ENCODE measurements at regions not wholly inside any gene's neighbourhood (a gene's known extent, or its start where the extent isn't known, plus 50 kb on each side); places are given as distances from the start of the nearest gene placed in this dataset.
A peak's percentile ranks its signal among the peaks of the same experiment; 100 is the strongest.

GRCh38 chr18:78586586-78586985 is 393.0 kb upstream of the SALL3 start:
- Histone ChIP-seq H2AFZ (ENCODE audit: low read depth, low read length) (no peak overlapping the region), H3K9me3 (ENCODE audit: insufficient read depth, low read length, severe bottlenecking) (no peaks in the 10 kb centered on the region), H3K27ac (ENCODE audit: low read length) (no peak overlapping the region), H3K4me1 (ENCODE audit: insufficient read depth, low read length) (no peaks in the 10 kb centered on the region), H3K9ac (ENCODE audit: low read depth, low read length) (no peak overlapping the region), H3K27me3 (ENCODE audit: insufficient read depth, low read length, poor library complexity) (peaks cover 5% of the 10 kb centered on the region), H3K4me3 (ENCODE audit: low read depth in 1 of 2, low read length in 2 of 2) (no peak overlapping the region), H3K79me2 (ENCODE audit: insufficient read depth, low read length) (no peaks in the 10 kb centered on the region), H3K36me3 (ENCODE audit: insufficient read depth, low read length) (no peaks in the 10 kb centered on the region), H4K20me1 (ENCODE audit: insufficient read depth, low read length) (no peaks in the 10 kb centered on the region), H3K4me2 (ENCODE audit: insufficient read depth, low read length) (no peak overlapping the region)
- TF ChIP-seq EZH2 (IDR thresholded peaks at IDR 0.05; ENCODE audit: borderline replicate concordance, low read depth, low read length, severe bottlenecking) (no peak), CTCF (IDR thresholded peaks at IDR 0.05; ENCODE audit: borderline replicate concordance, extremely low read depth, low read length, poor library complexity, severe bottlenecking) (no peak)
- ATAC-seq (ENCODE audit: insufficient read depth, low read depth) (no peak), DNase-seq (no peak)

- Histone ChIP-seq H3K4me3 (ENCODE audit: low read depth in 1 of 2, low read length in 2 of 2) (no peak overlapping the region), H3K4me1 (ENCODE audit: insufficient read depth, low read length) (no peaks in the 10 kb centered on the region), H3K9ac (ENCODE audit: low read depth, low read length) (no peak overlapping the region), H2AFZ (ENCODE audit: low read depth, low read length) (no peak overlapping the region), H3K9me3 (ENCODE audit: insufficient read depth, low read length, severe bottlenecking) (no peaks in the 10 kb centered on the region), H3K27ac (ENCODE audit: low read length) (no peak overlapping the region), H3K36me3 (ENCODE audit: insufficient read depth, low read length) (no peaks in the 10 kb centered on the region), H3K27me3 (ENCODE audit: insufficient read depth, low read length, poor library complexity) (peaks cover 5% of the 10 kb centered on the region), H3K4me2 (ENCODE audit: insufficient read depth, low read length) (no peak overlapping the region), H4K20me1 (ENCODE audit: insufficient read depth, low read length) (no peaks in the 10 kb centered on the region), H3K79me2 (ENCODE audit: insufficient read depth, low read length) (no peaks in the 10 kb centered on the region)
- DNase-seq (peak; percentile 23), ATAC-seq (ENCODE audit: insufficient read depth, low read depth) (peak; percentile 66; the same call in 2 of the 3 replicates)
- TF ChIP-seq EZH2 (IDR thresholded peaks at IDR 0.05; ENCODE audit: borderline replicate concordance, low read depth, low read length, severe bottlenecking) (no peak), CTCF (IDR thresholded peaks at IDR 0.05; ENCODE audit: borderline replicate concordance, extremely low read depth, low read length, poor library complexity, severe bottlenecking) (no peak)
Measured at GRCh38 chr18:78587096-78587495, 392.5 kb upstream of the SALL3 start.

GRCh38 chr18:78587626-78588600 is 391.7 kb upstream of the SALL3 start:
- no peak overlapping the region for H3K9ac ChIP-seq (ENCODE audit: low read depth, low read length)
- no peak overlapping the region for H2AFZ ChIP-seq (ENCODE audit: low read depth, low read length)
- H3K27me3 ChIP-seq (ENCODE audit: insufficient read depth, low read length, poor library complexity) = peaks cover 5% of the 10 kb centered on the region
- no peak overlapping the region for H3K27ac ChIP-seq (ENCODE audit: low read length)
- no peaks in the 10 kb centered on the region for H3K79me2 ChIP-seq (ENCODE audit: insufficient read depth, low read length)
- no peaks in the 10 kb centered on the region for H3K4me1 ChIP-seq (ENCODE audit: insufficient read depth, low read length)
- no peak overlapping the region for H3K4me2 ChIP-seq (ENCODE audit: insufficient read depth, low read length)
- no peaks in the 10 kb centered on the region for H3K36me3 ChIP-seq (ENCODE audit: insufficient read depth, low read length)
- H4K20me1 ChIP-seq (ENCODE audit: insufficient read depth, low read length) = no peaks in the 10 kb centered on the region
- DNase-seq = no peak
- H3K9me3 ChIP-seq (ENCODE audit: insufficient read depth, low read length, severe bottlenecking) = no peaks in the 10 kb centered on the region
- H3K4me3 ChIP-seq (ENCODE audit: low read depth in 1 of 2, low read length in 2 of 2) = no peak overlapping the region
- TF ChIP-seq CTCF (IDR thresholded peaks at IDR 0.05; ENCODE audit: borderline replicate concordance, extremely low read depth, low read length, poor library complexity, severe bottlenecking) (no peak), EZH2 (IDR thresholded peaks at IDR 0.05; ENCODE audit: borderline replicate concordance, low read depth, low read length, severe bottlenecking) (no peak)
- ATAC-seq (ENCODE audit: insufficient read depth, low read depth) = no peak

All from DND-41 (cell line).